NCI-H1930 (cell line): ENCODE measurements at regions not wholly inside any gene's neighbourhood (a gene's known extent, or its start where the extent isn't known, plus 50 kb on each side); places are given as distances from the start of the nearest gene placed in this dataset.

Experiments
- DNase-seq, 2 experiments: peaks; one replicate each; lab custom pipeline; 2025; lab: John Stamatoyannopoulos, UW

GRCh38 chr2:9738535-9739496 lies 104.5 kb upstream of the TAF1B start:
- DNase-seq, result no peak

- DNase-seq, result no peak
These were observed 103.7 kb upstream of the TAF1B start for GRCh38 chr2:9739531-9739964.

GRCh38 chr2:9740382-9741073 lies 102.7 kb upstream of the TAF1B start:
- no peak for DNase-seq

GRCh38 chr2:9741110-9741509 lies 102.2 kb upstream of the TAF1B start:
- no peak for DNase-seq

GRCh38 chr2:9742601-9743000 lies 100.7 kb upstream of the TAF1B start:
- no peak for DNase-seq

- DNase-seq, result no peak
These were observed 98.8 kb upstream of the TAF1B start for GRCh38 chr2:9744256-9745004.

GRCh38 chr2:9745153-9745899 lies 97.9 kb upstream of the TAF1B start:
- no peak for DNase-seq

GRCh38 chr2:9747396-9747795 lies 95.9 kb upstream of the TAF1B start:
- DNase-seq, result no peak

- DNase-seq, result no peak
These were observed 94.7 kb upstream of the TAF1B start for GRCh38 chr2:9748577-9748976.

- DNase-seq, result no peak
These were observed 93.6 kb upstream of the TAF1B start for GRCh38 chr2:9749546-9750223.

- no peak for DNase-seq
These were observed 92.8 kb upstream of the TAF1B start for GRCh38 chr2:9750224-9751215.

GRCh38 chr2:9751831-9752230 lies 91.4 kb upstream of the TAF1B start:
- no peak for DNase-seq

- DNase-seq, result no peak
These were observed 90.6 kb upstream of the TAF1B start for GRCh38 chr2:9752441-9753275.

GRCh38 chr2:9753276-9753600 lies 90.0 kb upstream of the TAF1B start:
- no peak for DNase-seq

- no peak for DNase-seq
These were observed 89.4 kb upstream of the TAF1B start for GRCh38 chr2:9753665-9754531.

- DNase-seq, result no peak
These were observed 88.8 kb upstream of the TAF1B start for GRCh38 chr2:9754532-9754887.

GRCh38 chr2:9755008-9755407 lies 88.3 kb upstream of the TAF1B start:
- DNase-seq, result no peak

- no peak for DNase-seq
These were observed 87.6 kb upstream of the TAF1B start for GRCh38 chr2:9755638-9756037.
